ENCODE measurements at regions not wholly inside any gene's neighbourhood (a gene's known extent, or its start where the extent isn't known, plus 50 kb on each side); places are given as distances from the start of the nearest gene placed in this dataset.

DNA sequence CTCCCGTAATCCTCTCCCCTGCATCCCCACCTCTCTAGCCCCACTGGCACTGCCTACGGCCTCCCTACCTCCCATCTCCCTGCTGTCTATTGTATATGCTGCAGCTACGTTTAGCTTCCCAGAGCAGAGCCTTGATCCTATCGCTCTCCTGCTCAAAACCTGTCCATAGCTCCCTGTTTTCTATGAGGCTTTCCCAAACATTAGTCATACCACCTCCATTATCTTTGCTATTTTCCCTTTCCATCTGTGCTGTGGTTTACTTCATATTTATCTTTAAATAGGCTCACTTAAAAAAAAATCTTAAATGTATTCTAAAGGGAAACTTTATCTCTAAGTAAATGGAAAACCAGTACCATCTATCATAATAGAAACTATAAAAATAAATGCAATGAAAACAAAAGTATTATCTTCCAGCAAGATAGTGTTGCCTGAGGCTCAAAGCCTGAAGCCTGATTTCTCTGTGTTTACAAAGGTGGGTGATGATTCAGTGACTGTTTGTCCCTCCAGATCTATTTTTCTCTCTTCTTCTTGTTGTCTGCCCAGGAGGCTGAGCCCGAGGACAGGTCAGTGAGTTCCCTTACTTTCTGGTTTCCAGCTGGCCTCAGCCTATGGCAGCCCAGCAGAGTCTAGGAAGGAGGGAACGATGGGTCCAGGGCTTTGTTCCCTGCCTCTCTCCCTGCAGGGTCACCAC is 397.1 kb upstream of the CFAP20DC start:
- DNase-seq (ENCODE audit: low read depth in 2 of 2) = no peak

DNA sequence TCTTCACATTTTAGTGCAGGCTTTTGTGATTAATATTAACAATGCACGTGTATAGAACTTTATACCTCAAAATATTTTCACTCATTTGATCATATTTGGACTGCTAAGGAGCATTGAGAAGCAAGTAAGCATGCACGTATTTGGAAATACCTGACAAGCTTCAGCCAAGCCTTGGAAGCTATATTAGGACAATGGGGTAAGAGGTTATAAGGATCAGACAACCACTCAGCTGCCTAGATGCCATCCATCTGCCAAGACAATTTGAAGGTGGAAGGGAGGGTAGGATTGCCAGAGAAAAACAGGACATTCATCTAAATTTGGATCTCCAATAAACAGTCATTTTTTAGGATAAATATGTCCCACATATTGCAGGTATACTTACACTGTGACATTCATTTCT is 394.9 kb upstream of the CFAP20DC start:
- DNase-seq (ENCODE audit: low read depth in 2 of 2) = no peak

GRCh38 chr3:59444294-59444671 is 394.5 kb upstream of the CFAP20DC start:
- DNase-seq (ENCODE audit: low read depth in 2 of 2) = no peak

GRCh38 chr3:59443618-59444293 is 393.9 kb upstream of the CFAP20DC start:
- no peak for DNase-seq (ENCODE audit: low read depth in 2 of 2)

GRCh38 chr3:59442046-59442445 is 392.2 kb upstream of the CFAP20DC start:
- DNase-seq (ENCODE audit: low read depth in 2 of 2) = no peak

DNA sequence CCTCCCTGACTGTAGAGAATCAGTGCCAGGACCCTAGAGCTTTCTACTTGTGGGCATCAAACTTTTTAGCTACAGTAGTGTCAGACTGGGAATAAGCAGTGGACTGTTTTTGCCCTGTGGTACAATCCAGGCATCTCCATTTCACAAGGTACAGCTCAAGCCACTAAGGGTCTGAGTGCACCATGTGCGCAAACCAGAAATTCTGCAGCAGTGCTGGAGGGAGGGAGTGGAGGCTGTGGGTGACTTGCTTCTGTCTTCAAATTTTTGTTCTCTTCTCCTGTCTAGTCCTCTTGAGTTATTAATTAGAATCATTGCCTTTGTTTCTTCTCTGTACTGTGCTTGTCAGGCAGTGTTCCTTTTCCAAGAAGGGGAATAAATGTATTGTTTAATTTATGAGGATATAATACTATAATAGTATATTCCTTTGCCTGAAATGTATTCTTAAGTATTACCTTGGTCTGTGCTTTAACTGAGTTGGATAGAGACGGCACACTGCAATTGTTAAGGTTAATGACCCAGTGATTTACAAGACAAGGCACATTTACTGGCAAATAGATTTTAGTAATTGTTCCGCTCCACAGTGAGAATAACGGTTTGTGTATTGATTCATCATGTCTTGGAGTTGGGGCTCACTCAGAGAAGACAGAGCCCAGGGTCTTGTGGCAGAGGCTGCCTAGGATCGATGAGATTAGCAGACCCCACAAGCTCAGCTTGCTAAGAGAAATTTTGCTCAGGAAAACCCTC is 390.6 kb upstream of the CFAP20DC start:
- DNase-seq (ENCODE audit: low read depth in 2 of 2) = no peak

DNA sequence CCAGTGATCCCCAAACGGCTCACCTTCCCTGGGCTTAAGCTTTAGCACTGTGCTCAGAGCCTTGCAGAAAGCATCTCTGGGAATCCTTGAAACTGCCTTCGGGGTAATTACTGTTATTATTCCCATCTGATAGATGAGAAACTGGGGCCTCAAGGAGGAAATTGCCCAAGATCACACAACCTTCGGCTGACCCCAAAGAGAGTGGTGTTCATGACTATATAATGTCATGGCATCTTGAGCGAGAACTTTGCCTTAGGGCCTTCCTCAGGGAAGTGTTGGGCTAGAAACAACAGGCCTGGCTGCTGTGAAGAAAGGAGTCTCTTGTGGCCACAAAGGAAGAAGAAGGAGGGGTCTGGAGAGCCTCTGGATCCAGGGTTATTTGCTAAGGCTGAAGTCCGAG is 388.7 kb upstream of the CFAP20DC start:
- DNase-seq (ENCODE audit: low read depth in 2 of 2) = no peak

- no peak for DNase-seq (ENCODE audit: low read depth in 2 of 2)
These were observed 386.5 kb upstream of the CFAP20DC start for GRCh38 chr3:59436164-59436958.

DNA sequence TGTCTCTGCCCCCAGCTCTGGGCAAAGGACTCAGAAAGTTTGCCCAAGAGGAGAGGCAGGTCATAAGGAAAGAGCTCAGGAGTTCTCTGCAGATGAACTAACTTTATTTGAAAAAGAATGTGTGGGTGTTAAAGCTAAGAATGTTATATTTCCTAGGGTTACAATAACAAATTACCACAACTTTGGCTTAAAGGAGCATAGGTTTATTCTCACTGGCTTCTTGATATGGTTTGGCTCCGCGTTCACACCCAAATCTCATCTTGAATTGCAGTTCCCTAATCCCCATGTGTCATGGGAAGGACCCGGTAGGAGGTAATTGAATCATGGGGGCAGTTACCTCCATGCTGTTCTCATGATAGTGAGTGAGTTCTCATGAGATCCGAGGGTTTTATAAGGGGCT is 383.7 kb upstream of the CFAP20DC start:
- no peak for DNase-seq (ENCODE audit: low read depth in 2 of 2)

GRCh38 chr3:59432665-59433064 is 382.8 kb upstream of the CFAP20DC start:
- no peak for DNase-seq (ENCODE audit: low read depth in 2 of 2)

GRCh38 chr3:59430341-59430740 is 380.5 kb upstream of the CFAP20DC start:
- no peak for DNase-seq (ENCODE audit: low read depth in 2 of 2)

DNA sequence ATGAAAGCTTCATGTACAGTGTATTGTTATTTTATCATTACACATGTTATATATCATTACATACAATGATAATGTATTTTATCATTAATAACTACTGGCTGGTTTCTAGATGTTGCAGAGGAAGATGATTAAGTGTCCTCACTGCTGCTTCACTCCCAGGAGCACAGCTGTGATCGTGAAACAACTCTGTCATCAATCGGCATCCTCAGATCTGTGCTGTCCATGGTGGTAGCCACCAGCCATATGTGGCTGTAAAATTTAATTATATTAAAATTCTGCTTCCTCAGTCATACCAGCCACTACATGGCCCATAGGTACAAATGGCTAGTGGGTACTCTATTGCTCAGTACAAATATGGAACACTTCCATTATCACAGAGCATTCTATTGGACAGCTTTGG is 379.4 kb upstream of the CFAP20DC start:
- no peak for DNase-seq (ENCODE audit: low read depth in 2 of 2)

DNA sequence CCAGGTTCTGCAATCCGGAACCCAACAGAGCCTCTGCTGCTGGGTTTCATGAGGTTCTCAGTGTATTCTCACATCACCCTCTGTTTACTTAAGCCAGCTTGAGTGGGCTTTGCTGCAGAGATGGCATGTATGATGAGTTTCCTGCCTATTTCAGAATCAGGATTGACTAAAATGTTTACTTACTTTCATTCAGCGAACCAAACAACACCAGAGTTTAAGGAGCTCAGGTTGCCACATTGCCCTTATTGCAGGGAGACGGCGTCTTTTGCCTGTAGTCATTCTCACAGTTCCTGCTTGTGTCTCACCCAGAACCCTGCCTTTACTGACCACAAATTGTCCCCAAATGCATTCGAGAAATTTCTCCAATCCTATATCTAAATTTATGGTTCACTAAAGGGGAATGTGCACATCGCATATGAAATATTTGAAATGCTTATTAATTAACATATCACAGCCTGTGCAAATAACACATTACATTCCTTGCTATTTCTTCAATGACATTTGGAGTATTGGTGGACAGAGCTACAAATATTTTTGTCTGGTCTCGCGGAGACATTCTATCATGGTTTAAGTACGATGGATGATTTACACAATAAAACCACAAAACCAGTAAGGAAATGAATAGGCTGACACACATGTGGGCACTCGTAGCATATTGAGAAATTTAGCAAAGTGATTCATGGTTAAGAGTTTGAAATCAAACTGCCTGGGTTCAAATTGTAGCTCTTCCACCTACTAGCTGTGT is 377.2 kb upstream of the CFAP20DC start:
- DNase-seq (ENCODE audit: low read depth in 2 of 2) = no peak

DNA sequence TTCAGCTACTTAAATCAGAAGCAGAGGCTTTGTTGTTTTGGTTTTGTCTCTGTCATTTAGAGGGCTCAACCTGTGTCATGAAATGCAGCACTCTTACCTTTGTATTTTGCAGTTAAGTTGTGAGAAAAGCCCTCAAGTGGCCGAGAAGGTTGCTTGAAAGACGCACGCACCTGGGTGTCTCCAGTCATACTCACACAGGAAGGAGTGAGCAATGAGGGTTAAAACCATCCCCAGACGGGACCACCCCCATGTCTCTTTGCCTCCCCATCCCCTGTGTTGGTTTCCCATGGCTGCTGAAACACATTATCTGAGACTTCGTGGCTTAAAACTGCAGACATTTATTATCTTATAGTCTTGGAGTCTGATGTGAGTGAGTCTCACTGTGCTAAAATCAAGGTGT is 376.1 kb upstream of the CFAP20DC start:
- DNase-seq (ENCODE audit: low read depth in 2 of 2) = peak; percentile 41 to 57

- DNase-seq (ENCODE audit: low read depth in 2 of 2) = no peak
These were observed 375.5 kb upstream of the CFAP20DC start for GRCh38 chr3:59425371-59425770.

- DNase-seq (ENCODE audit: low read depth in 2 of 2) = no peak
These were observed 374.6 kb upstream of the CFAP20DC start for GRCh38 chr3:59424268-59425010.

DNA sequence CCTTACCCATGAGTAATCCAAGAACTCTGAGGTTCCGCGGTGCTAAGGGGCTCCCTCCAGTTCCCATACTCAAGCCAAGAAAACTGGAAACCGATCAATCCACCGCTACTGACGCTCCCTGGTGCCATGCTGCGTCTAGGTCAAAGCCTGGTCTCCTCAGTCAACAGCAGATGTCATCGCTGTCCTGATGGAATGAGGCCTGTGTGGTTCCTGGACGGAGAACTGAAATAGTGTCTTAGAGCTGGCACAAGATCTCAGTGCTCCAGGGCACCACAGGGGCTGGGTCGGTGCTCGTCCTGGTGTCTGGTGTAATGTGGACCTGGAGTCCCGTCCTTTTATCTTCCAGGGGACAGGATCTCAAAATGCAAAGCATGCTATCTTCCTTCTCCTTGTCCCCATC is 373.9 kb upstream of the CFAP20DC start:
- DNase-seq (ENCODE audit: low read depth in 2 of 2) = no peak

DNA sequence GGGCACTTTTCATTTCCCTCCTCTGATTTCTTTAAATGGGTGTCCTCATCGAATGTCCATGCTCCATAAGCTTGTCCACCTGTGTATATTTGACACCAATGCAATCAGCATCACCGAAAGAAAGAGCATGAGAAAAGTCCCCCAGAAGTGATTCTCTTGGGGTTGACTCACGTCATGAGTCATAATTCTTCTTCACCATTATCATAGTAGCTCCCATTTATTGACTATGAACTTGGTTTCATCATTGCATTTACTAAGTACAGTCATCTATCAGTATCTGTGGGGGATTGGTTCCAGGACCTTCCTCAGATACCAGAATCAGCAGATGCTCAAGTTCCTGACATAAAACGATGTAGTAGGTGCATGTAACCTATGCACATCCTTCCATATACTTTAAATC is 372.5 kb upstream of the CFAP20DC start:
- no peak for DNase-seq (ENCODE audit: low read depth in 2 of 2)

GRCh38 chr3:59418836-59419235 is 369.0 kb upstream of the CFAP20DC start:
- DNase-seq (ENCODE audit: low read depth in 2 of 2) = no peak

- no peak for DNase-seq (ENCODE audit: low read depth in 2 of 2)
These were observed 362.7 kb upstream of the CFAP20DC start for GRCh38 chr3:59412516-59412915.

GRCh38 chr3:59411694-59412093 is 361.9 kb upstream of the CFAP20DC start:
- no peak for DNase-seq (ENCODE audit: low read depth in 2 of 2)
